ENCODE measurements at regions not wholly inside any gene's neighbourhood (a gene's known extent, or its start where the extent isn't known, plus 50 kb on each side); places are given as distances from the start of the nearest gene placed in this dataset.

- DNase-seq: no peak
These were observed 53.6 kb upstream of the BCL2L14 start for GRCh38 chr12:12017135-12017581.

- DNase-seq: no peak
These were observed 52.9 kb upstream of the BCL2L14 start for GRCh38 chr12:12017798-12018197.

GRCh38 chr12:12018454-12018853, 52.3 kb upstream of the BCL2L14 start:
- no peak for DNase-seq

GRCh38 chr12:12019881-12020280, 50.9 kb upstream of the BCL2L14 start:
- DNase-seq: no peak

GRCh38 chr12:12020762-12021161, 50.0 kb upstream of the BCL2L14 start:
- no peak for DNase-seq

All from effector CD4-positive, alpha-beta T cell (primary cell).